GM13976 (cell line): ENCODE measurements at regions not wholly inside any gene's neighbourhood (a gene's known extent, or its start where the extent isn't known, plus 50 kb on each side); places are given as distances from the start of the nearest gene placed in this dataset.

Source experiments
- DNase-seq: peaks from one replicate; pipeline ENCODE4 v3.0.0; 2012; ENCODE audit warnings: low spot score
- in situ Hi-C: fragments of 300-500 bp; cut with MboI; formaldehyde crosslinking; loops from one replicate; pipeline ENCODE4 v1.12.0; 2022; ENCODE audit warnings: low sequenced_read_pairs, mixed read lengths, inconsistent platforms; ENCODE audit not compliant: unreplicated experiment
- TF ChIP-seq, protein P1 (sequence below): IDR thresholded peaks from 2 replicates; pipeline ENCODE4 v1.5.1; 2012; ENCODE audit warnings: borderline replicate concordance, mild to moderate bottlenecking; ENCODE audit not compliant: insufficient read depth; ENCODE audit errors: extremely low read depth, missing control alignments, control extremely low read depth

GRCh38 chr1:195045072-195045471 is 1563.2 kb downstream of the KCNT2 start:
- DNase-seq = no peak
- TF ChIP-seq, protein P1, sequence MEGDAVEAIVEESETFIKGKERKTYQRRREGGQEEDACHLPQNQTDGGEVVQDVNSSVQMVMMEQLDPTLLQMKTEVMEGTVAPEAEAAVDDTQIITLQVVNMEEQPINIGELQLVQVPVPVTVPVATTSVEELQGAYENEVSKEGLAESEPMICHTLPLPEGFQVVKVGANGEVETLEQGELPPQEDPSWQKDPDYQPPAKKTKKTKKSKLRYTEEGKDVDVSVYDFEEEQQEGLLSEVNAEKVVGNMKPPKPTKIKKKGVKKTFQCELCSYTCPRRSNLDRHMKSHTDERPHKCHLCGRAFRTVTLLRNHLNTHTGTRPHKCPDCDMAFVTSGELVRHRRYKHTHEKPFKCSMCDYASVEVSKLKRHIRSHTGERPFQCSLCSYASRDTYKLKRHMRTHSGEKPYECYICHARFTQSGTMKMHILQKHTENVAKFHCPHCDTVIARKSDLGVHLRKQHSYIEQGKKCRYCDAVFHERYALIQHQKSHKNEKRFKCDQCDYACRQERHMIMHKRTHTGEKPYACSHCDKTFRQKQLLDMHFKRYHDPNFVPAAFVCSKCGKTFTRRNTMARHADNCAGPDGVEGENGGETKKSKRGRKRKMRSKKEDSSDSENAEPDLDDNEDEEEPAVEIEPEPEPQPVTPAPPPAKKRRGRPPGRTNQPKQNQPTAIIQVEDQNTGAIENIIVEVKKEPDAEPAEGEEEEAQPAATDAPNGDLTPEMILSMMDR = no peak
- in situ Hi-C loops = no loop called here

- in situ Hi-C loops = no loop called here
- no peak for DNase-seq
- TF ChIP-seq, protein P1 = no peak
Observed at GRCh38 chr1:195030793-195031192, 1577.4 kb downstream of the KCNT2 start.

GRCh38 chr1:195026792-195027191 is 1581.4 kb downstream of the KCNT2 start:
- DNase-seq = no peak
- in situ Hi-C loops = no loop called here
- TF ChIP-seq, protein P1 = no peak

DNA sequence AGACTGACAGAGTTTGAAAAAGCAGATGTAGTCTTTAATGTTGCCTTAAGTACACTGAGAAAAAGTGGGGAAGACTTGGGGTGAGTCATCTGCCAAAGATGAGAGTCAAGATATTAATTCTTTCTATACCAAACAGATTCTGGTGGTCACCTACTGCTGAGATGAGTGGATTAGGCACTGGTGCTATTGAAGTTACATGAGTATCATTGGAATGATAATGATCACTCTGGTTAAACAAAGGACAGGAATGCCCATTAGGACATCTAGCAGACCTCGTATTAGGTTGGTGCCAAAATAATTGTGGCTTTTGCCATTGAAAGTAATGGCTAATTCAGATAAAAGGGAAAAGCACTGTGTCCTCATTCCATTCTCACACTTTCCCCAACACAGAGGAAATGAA is 1588.9 kb downstream of the KCNT2 start:
- TF ChIP-seq, protein P1 = no peak
- no peak for DNase-seq
- in situ Hi-C loops = no loop called here

DNA sequence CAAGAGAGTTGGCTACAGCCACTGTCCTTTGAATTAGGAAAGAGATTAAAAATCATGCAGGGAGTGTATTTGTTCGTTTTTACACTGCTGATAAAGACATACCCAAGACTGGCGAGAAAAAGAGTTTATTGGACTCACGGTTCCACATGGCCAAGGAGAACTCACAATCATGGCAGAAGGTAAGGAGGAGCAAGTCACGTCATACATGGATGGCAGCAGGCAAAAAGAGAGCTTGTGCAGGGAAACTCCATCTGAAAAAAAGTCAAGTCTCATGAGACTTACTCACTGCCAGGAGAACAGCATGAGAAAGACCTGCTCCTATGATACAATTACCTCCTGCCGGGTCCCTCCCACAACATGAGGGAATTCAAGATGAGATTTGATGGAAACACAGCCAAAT is 1595.2 kb downstream of the KCNT2 start:
- in situ Hi-C loops = no loop called here
- DNase-seq = no peak
- TF ChIP-seq, protein P1 = no peak

GRCh38 chr1:195005338-195005737 is 1602.9 kb downstream of the KCNT2 start:
- DNase-seq = no peak
- TF ChIP-seq, protein P1 = no peak
- in situ Hi-C loops = no loop called here

- DNase-seq = no peak
- in situ Hi-C loops = no loop called here
- TF ChIP-seq, protein P1 = no peak
Observed at GRCh38 chr1:194990483-194990882, 1617.8 kb downstream of the KCNT2 start.
